H1 (cell line): ENCODE measurements at regions not wholly inside any gene's neighbourhood (a gene's known extent, or its start where the extent isn't known, plus 50 kb on each side); places are given as distances from the start of the nearest gene placed in this dataset.

Source experiments
- ASH2L ChIP-seq: fragments of 200-600, 300-600 bp; sonication (generic); IDR thresholded peaks from one replicate; pipeline ENCODE4 v1.7.1; 2017; ENCODE audit warnings: low read length
- CBX8 ChIP-seq: fragments of 300-800, 300-1000 bp; sonication (generic); IDR thresholded peaks from 2 replicates; pipeline ENCODE4 v1.7.1; 2016; ENCODE audit warnings: low read depth, low read length, borderline replicate concordance
- GTF2F1 ChIP-seq: IDR thresholded peaks from 2 replicates; pipeline ENCODE4 v1.6.1; 2012; ENCODE audit warnings: low read depth, low read length, improper control_type of control experiment, borderline replicate concordance
- KDM4A ChIP-seq: IDR thresholded peaks from one replicate; pipeline ENCODE4 v1.7.1; 2012; ENCODE audit warnings: low read depth, mild to moderate bottlenecking, moderate library complexity, low read length, inconsistent platforms; ENCODE audit not compliant: severe bottlenecking
- KDM5A ChIP-seq: fragments of 200-600 bp; IDR thresholded peaks from 2 replicates; pipeline ENCODE4 v1.7.1; 2012; ENCODE audit warnings: mild to moderate bottlenecking, low read length, inconsistent platforms, mixed read lengths
- RBBP5 ChIP-seq: IDR thresholded peaks from 2 replicates; pipeline ENCODE4 v1.7.1; 2012; ENCODE audit warnings: low read depth, mild to moderate bottlenecking, inconsistent platforms, low read length, moderate library complexity, borderline replicate concordance
- RNF2 ChIP-seq: fragments of 200-900, 300-1000 bp; sonication (generic); IDR thresholded peaks from 2 replicates; pipeline ENCODE4 v1.7.1; 2016; ENCODE audit warnings: borderline replicate concordance, low read depth, mild to moderate bottlenecking, antibody characterized with exemption, low read length; ENCODE audit not compliant: poor library complexity, severe bottlenecking; ENCODE audit errors: missing control alignments
- SP4 ChIP-seq: IDR thresholded peaks from 2 replicates; pipeline ENCODE4 v1.6.1; 2012; ENCODE audit warnings: low read length, inconsistent platforms

DNA sequence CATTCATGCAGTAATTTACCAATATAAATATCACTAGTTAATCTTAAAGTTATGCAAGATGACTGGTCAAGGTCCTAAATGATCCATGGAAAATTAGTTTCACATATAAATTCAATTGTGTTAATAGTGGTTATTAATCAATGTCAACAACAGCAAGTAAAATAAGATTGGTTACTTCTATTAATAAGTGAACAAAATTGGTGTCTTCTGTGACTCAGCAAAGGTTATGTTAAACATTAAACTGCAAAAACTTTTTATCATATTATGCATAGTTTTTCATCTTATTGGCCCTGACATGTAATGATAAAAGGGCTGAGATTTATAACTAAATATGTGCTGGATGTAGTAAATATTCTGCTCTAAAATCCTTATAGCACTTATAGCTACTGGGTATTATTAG lies 359.0 kb upstream of the UBE2E3 start (continued):
- TF ChIP-seq RBBP5 (no peak), GTF2F1 (no peak), SP4 (no peak), CBX8 (no peak), RNF2 (no peak), ASH2L (no peak), KDM5A (no peak), KDM4A (no peak)
